Keratinocyte (primary cell): ENCODE measurements at regions not wholly inside any gene's neighbourhood (a gene's known extent, or its start where the extent isn't known, plus 50 kb on each side); places are given as distances from the start of the nearest gene placed in this dataset.

ENCODE experiments used
- DNase-seq: peaks from one replicate; pipeline ENCODE4 v3.0.0-alpha.2; 2011; ENCODE audit warnings: low read depth, missing footprints, low spot score
- FAIRE-seq: peaks from 2 replicates; lab custom pipeline; 2011; peaks lifted over from hg19 to GRCh38; lab: Jason Lieb, UNC
- H2AFZ ChIP-seq: 2 replicates; pipeline ENCODE4 v1.6.0; 2012; ENCODE audit warnings: low read length, control low read depth, inconsistent platforms; ENCODE audit not compliant: control insufficient read depth
- H3K27ac ChIP-seq: 2 replicates; pipeline ENCODE4 v1.5.1; 2011; ENCODE audit warnings: low read length; ENCODE audit not compliant: control insufficient read depth, insufficient read depth
- H3K27me3 ChIP-seq: 3 replicates; pipeline ENCODE4 v1.6.0; 2011; ENCODE audit warnings: low read length; ENCODE audit not compliant: control insufficient read depth, insufficient read depth; ENCODE audit errors: extremely low read depth
- H3K36me3 ChIP-seq, 2 experiments: 2 replicates in 1 of 2; 3 replicates in 1 of 2; pipeline ENCODE4 v1.5.1; 2011; ENCODE audit warnings: low read length in 2 of 2, mild to moderate bottlenecking in 1 of 2; ENCODE audit not compliant: control insufficient read depth in 2 of 2, insufficient read depth in 2 of 2; ENCODE audit errors: extremely low read depth in 1 of 2
- H3K4me1 ChIP-seq: 3 replicates; pipeline ENCODE4 v1.5.1; 2011; ENCODE audit warnings: low read length; ENCODE audit not compliant: control insufficient read depth, insufficient read depth; ENCODE audit errors: extremely low read depth
- H3K4me2 ChIP-seq: 3 replicates; pipeline ENCODE4 v1.6.0; 2011; ENCODE audit warnings: low read depth, low read length; ENCODE audit not compliant: control insufficient read depth, insufficient read depth; ENCODE audit errors: extremely low read depth
- H3K4me3 ChIP-seq, 3 experiments: fragments of 200-600 bp in 1 of 3; sonication (generic) in 1 of 3; 2 replicates in 2 of 3; 3 replicates in 1 of 3; pipeline ENCODE4 v1.5.1; 2011 to 2016; ENCODE audit warnings: low read length in 3 of 3, mild to moderate bottlenecking in 3 of 3, control low read depth in 2 of 3, inconsistent platforms in 1 of 3, low read depth in 1 of 3, mixed read lengths in 1 of 3, mixed run types in 1 of 3, moderate library complexity in 1 of 3; ENCODE audit not compliant: control insufficient read depth in 2 of 3, insufficient read depth in 2 of 3; ENCODE audit errors: extremely low read depth in 1 of 3
- H3K79me2 ChIP-seq: 2 replicates; pipeline ENCODE4 v1.6.0; 2012; ENCODE audit warnings: low read length; ENCODE audit not compliant: control insufficient read depth, insufficient read depth
- H3K9ac ChIP-seq: 3 replicates; pipeline ENCODE4 v1.6.0; 2011; ENCODE audit warnings: low read length; ENCODE audit not compliant: control insufficient read depth, insufficient read depth; ENCODE audit errors: extremely low read depth
- H3K9me1 ChIP-seq: 3 replicates; pipeline ENCODE4 v1.6.0; 2011; ENCODE audit warnings: low read length; ENCODE audit not compliant: control insufficient read depth, insufficient read depth; ENCODE audit errors: extremely low read depth
- H3K9me3 ChIP-seq: 2 replicates; pipeline ENCODE4 v1.5.1; 2012; ENCODE audit warnings: low read depth, low read length; ENCODE audit not compliant: control insufficient read depth
- H4K20me1 ChIP-seq: 3 replicates; pipeline ENCODE4 v1.6.0; 2011; ENCODE audit warnings: low read length; ENCODE audit not compliant: control insufficient read depth, insufficient read depth; ENCODE audit errors: extremely low read depth
- EZH2 ChIP-seq: IDR thresholded peaks from one replicate; pipeline ENCODE4 v1.6.1; 2012; ENCODE audit warnings: inconsistent platforms, mild to moderate bottlenecking, low read length, moderate library complexity
- dilution Hi-C: fragments of 300-500 bp; cut with MboI; formaldehyde crosslinking; loops from one replicate; pipeline ENCODE4 v1.7.0; 2020; ENCODE audit warnings: low sequenced_read_pairs; ENCODE audit not compliant: extremely low pct_ligation_motif_present
- TF ChIP-seq, protein P1 (sequence below), 3 experiments: IDR thresholded peaks in 1 of 3; conservative IDR thresholded peaks in 1 of 3; optimal IDR thresholded peaks in 1 of 3; 2 replicates in 2 of 3; 3 replicates in 1 of 3; pipeline versions ENCODE3 to v1.5.1; 2011; ENCODE audit warnings: low read length in 3 of 3, mild to moderate bottlenecking in 3 of 3, moderate library complexity in 2 of 3, control low read depth in 1 of 3, inconsistent platforms in 1 of 3; ENCODE audit not compliant: insufficient read depth in 2 of 3; ENCODE audit errors: extremely low read depth in 1 of 3

DNA sequence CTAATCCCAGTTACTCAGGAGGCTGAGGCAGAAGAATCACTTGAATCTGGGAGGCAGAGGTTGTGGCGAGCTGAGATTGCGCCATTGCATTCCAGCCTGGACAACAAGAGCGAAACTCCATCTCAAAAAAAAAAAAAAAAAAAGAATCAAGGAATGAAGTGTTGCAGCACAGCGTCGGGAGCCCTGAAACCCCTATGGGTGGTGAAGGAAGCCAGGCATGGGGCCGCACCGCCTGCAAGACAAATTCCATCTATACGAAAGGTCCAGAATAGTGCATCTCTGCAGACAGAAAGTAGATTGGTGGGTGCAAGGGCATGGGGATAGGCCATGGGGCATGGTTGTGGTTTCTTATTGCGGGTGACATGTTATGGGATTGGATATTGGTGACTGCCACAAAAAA, 98.6 kb upstream of the PRR20G start:
- Histone ChIP-seq H3K9me1 (no peaks in the 10 kb centered on the region), H3K9me3 (no peaks in the 10 kb centered on the region), H3K36me3 (no peaks in the 10 kb centered on the region), H3K27me3 (peaks cover 30% of the 10 kb centered on the region), H3K4me1 (no peaks in the 10 kb centered on the region), H3K9ac (no peak overlapping the region), H3K27ac (no peak overlapping the region), H3K79me2 (no peaks in the 10 kb centered on the region), H3K4me2 (no peak overlapping the region), H2AFZ (no peak overlapping the region), H3K4me3 (no peak overlapping the region), H4K20me1 (peaks cover 2% of the 10 kb centered on the region)
- TF ChIP-seq EZH2, result no peak
- TF ChIP-seq, protein P1, sequence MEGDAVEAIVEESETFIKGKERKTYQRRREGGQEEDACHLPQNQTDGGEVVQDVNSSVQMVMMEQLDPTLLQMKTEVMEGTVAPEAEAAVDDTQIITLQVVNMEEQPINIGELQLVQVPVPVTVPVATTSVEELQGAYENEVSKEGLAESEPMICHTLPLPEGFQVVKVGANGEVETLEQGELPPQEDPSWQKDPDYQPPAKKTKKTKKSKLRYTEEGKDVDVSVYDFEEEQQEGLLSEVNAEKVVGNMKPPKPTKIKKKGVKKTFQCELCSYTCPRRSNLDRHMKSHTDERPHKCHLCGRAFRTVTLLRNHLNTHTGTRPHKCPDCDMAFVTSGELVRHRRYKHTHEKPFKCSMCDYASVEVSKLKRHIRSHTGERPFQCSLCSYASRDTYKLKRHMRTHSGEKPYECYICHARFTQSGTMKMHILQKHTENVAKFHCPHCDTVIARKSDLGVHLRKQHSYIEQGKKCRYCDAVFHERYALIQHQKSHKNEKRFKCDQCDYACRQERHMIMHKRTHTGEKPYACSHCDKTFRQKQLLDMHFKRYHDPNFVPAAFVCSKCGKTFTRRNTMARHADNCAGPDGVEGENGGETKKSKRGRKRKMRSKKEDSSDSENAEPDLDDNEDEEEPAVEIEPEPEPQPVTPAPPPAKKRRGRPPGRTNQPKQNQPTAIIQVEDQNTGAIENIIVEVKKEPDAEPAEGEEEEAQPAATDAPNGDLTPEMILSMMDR (optimal IDR thresholded peaks at IDR 0.05 in 1 of 3, IDR thresholded peaks at IDR 0.05 in 1 of 3, conservative IDR thresholded peaks at IDR 0.05 in 1 of 3; ENCODE audit: extremely low read depth in 1 of 3, insufficient read depth in 2 of 3, low read length in 3 of 3), result no peak
- FAIRE-seq (no peak), DNase-seq (no peak)
- dilution Hi-C loops, result no loop called here

DNA sequence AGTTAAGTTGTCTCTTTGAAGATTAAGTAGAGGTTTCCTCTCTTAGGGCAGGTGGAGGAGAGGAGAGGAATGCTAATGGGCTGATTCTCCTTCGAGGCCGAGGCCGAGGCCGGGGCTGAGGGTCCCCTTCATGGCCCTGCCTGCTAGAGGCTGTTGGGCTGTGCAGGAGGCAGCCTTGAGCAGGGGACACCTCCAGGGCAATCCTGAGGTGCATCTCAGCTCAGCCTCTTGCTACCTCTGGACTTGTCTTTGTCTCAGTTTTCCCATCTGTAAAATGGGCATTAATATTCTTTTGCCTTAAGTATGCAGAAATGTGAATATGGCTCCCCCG, 97.7 kb upstream of the PRR20G start:
- peaks cover 24% of the 10 kb centered on the region for H3K27me3 ChIP-seq
- H4K20me1 ChIP-seq, result peaks cover 2% of the 10 kb centered on the region
- H3K9ac ChIP-seq, result no peak overlapping the region
- H3K36me3 ChIP-seq, result no peaks in the 10 kb centered on the region
- no peak for TF ChIP-seq EZH2
- TF ChIP-seq, protein P1 (optimal IDR thresholded peaks at IDR 0.05 in 1 of 3, IDR thresholded peaks at IDR 0.05 in 1 of 3, conservative IDR thresholded peaks at IDR 0.05 in 1 of 3; ENCODE audit: extremely low read depth in 1 of 3, insufficient read depth in 2 of 3, low read length in 3 of 3), result no peak
- dilution Hi-C loops, result no loop called here
- no peaks in the 10 kb centered on the region for H3K9me3 ChIP-seq
- H3K79me2 ChIP-seq, result no peaks in the 10 kb centered on the region
- H3K4me1 ChIP-seq, result no peaks in the 10 kb centered on the region
- no peaks in the 10 kb centered on the region for H3K9me1 ChIP-seq
- DNase-seq (no peak), FAIRE-seq (no peak)
- no peak overlapping the region for H3K4me3 ChIP-seq
- H3K4me2 ChIP-seq, result no peak overlapping the region
- no peak overlapping the region for H2AFZ ChIP-seq
- H3K27ac ChIP-seq, result no peak overlapping the region
